ENCODE measurements at regions not wholly inside any gene's neighbourhood (a gene's known extent, or its start where the extent isn't known, plus 50 kb on each side); places are given as distances from the start of the nearest gene placed in this dataset. TPM values are rescaled to one million over a fixed set of nuclear protein-coding genes. Genes with fewer than 3 reads are reported as not detected.
A peak's percentile ranks its signal among the peaks of the same experiment; 100 is the strongest.

DNA sequence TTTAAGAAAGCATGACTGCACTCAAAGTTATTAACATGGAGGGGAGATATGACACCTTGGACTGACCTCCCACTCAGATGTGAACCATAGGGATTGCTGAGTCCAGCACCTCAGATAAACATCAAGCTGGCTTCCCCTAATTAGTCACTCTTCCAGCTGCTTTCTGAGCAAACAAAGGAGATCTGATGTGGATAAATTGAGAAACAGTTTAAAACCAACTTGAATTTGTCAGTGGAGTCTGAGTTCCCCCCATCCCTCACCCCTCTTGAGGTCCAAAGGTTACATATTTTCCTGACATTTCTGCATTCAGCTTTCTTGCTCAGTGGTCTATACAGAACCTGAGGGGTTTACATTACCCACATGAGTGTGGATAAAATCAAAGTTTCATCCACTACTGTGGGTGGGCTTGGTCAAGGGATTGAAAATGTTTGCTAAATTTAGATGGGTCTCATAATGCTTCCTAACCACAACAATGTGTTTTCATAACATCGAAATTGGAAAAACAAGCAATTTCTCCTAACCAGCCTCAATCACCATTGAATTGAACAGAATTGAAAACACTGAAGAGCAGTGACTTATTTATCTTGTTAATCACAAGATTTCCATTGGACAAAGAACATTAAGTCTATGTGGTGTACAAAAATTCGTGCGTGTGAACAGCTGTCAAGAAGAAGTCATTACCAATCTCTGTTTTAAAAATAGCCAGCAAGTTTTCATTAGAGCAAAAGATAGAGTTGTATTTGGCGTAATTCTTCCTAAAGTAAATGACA is 292.3 kb downstream of the METTL15 start:
- TF ChIP-seq, protein P1, sequence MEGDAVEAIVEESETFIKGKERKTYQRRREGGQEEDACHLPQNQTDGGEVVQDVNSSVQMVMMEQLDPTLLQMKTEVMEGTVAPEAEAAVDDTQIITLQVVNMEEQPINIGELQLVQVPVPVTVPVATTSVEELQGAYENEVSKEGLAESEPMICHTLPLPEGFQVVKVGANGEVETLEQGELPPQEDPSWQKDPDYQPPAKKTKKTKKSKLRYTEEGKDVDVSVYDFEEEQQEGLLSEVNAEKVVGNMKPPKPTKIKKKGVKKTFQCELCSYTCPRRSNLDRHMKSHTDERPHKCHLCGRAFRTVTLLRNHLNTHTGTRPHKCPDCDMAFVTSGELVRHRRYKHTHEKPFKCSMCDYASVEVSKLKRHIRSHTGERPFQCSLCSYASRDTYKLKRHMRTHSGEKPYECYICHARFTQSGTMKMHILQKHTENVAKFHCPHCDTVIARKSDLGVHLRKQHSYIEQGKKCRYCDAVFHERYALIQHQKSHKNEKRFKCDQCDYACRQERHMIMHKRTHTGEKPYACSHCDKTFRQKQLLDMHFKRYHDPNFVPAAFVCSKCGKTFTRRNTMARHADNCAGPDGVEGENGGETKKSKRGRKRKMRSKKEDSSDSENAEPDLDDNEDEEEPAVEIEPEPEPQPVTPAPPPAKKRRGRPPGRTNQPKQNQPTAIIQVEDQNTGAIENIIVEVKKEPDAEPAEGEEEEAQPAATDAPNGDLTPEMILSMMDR (IDR thresholded peaks at IDR 0.05; ENCODE audit: insufficient read depth, low read length) = no peak
- H3K4me3 ChIP-seq (ENCODE audit: low read depth, low read length) = no peak overlapping the region
- peak; percentile 16 for DNase-seq (ENCODE audit: low read depth)

DNA sequence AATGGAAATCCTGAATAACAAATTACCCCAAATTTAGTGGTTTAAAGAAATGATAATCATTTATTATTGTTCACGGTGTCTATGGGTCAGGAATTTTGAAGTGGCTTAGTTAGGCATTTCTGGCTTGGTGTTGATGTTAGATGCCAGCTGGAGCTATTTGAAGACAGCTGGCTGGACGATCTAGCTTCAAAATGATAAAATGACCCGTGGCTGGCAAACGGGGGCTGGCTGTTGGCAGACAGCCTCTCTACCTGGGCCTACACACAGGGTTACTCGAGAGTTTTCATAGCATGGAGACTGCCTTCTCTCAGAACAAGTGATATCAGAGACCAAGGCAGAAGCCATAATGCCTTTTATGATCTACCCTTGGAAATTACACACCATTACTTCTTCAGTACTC is 285.2 kb downstream of the METTL15 start:
- no peak for DNase-seq (ENCODE audit: low read depth)
- TF ChIP-seq, protein P1 (IDR thresholded peaks at IDR 0.05; ENCODE audit: insufficient read depth, low read length) = no peak
- H3K4me3 ChIP-seq (ENCODE audit: low read depth, low read length) = no peak overlapping the region

DNA sequence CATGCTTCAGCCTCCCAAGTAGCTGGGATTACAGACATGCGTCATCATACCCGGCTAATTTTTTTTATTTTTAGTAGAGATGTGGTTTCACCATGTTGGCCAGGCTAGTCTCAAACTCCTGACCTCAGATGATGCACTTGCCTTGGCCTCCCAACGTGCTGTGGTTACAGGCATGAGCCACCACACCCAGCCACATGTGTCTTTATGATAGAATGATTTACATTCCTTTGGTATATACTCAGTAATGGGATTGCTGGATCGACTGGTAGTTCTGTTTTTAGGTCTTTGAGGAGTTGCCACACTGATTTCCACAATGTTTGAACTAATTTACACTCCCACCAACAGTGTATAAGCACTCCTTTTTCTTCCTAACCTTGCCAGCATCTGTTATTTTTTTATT is 276.2 kb downstream of the METTL15 start:
- peak; percentile 95 for DNase-seq (ENCODE audit: low read depth)
- no peak overlapping the region for H3K4me3 ChIP-seq (ENCODE audit: low read depth, low read length)
- TF ChIP-seq, protein P1 (IDR thresholded peaks at IDR 0.05; ENCODE audit: insufficient read depth, low read length) = no peak

DNA sequence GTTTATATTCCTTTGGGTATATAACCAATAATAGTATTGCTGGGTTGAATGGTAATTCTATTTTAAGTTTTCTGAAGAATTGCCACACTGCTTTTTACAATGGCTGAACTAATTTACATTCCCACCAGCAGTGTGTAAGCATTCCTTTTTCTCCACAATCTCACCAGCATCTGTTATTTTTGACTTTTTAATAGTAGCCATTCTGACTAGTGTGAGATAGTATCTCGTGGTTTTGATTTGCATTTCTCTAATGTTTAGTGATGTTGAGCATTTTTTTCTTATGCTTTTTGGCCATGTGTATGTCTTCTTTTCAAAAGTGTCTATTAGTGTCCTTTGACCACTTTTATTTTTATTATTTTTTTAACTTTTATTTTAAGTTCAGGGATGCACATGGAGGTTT is 275.3 kb downstream of the METTL15 start:
- no peak overlapping the region for H3K4me3 ChIP-seq (ENCODE audit: low read depth, low read length)
- TF ChIP-seq, protein P1 (IDR thresholded peaks at IDR 0.05; ENCODE audit: insufficient read depth, low read length) = no peak
- peak; percentile 32 for DNase-seq (ENCODE audit: low read depth)

Small RNA genes in the stretch of these regions (small RNA-seq; reads per million reads assigned to genes)
- not detected for gene MIR8068
- not detected for gene RN7SL240P
